Mesenchymal stem cell (in vitro differentiated cells and primary cell): ENCODE measurements at regions not wholly inside any gene's neighbourhood (a gene's known extent, or its start where the extent isn't known, plus 50 kb on each side); places are given as distances from the start of the nearest gene placed in this dataset.
"Not testable (repeated sequence)": the region's sequence is repeated elsewhere in the genome, so short reads cannot be mapped to it uniquely, and the experiment has no call there.

ENCODE experiments used
- DNase-seq: peaks from one replicate; pipeline ENCODE4 v3.0.0-alpha.2; 2013
- H2AFZ ChIP-seq: one replicate; pipeline ENCODE4 v1.6.1; 2013; ENCODE audit warnings: low read depth, mild to moderate bottlenecking, control low read depth, inconsistent platforms, low read length, moderate library complexity
- H2AK5ac ChIP-seq: 2 replicates; pipeline ENCODE4 v1.6.1; 2013; ENCODE audit warnings: low read length, moderate library complexity, mild to moderate bottlenecking, inconsistent platforms; ENCODE audit not compliant: severe bottlenecking
- H2BK120ac ChIP-seq: one replicate; pipeline ENCODE4 v1.6.1; 2013; ENCODE audit warnings: low read depth, mild to moderate bottlenecking, inconsistent platforms, low read length, moderate library complexity
- H2BK12ac ChIP-seq, 2 experiments: one replicate each; pipeline ENCODE4 v1.6.1; 2013; ENCODE audit warnings: inconsistent platforms in 2 of 2, low read length in 2 of 2, mild to moderate bottlenecking in 2 of 2, moderate library complexity in 2 of 2, control low read depth in 1 of 2
- H2BK15ac ChIP-seq: one replicate; pipeline ENCODE4 v1.6.1; 2013; ENCODE audit warnings: mild to moderate bottlenecking, low read depth, inconsistent platforms; ENCODE audit not compliant: poor library complexity, severe bottlenecking
- H2BK5ac ChIP-seq: 2 replicates; pipeline ENCODE4 v1.6.1; 2013; ENCODE audit warnings: low read depth, mild to moderate bottlenecking, low read length, control low read depth, inconsistent platforms; ENCODE audit not compliant: poor library complexity, severe bottlenecking
- H3K14ac ChIP-seq, 2 experiments: one replicate each; pipeline ENCODE4 v1.6.1; 2013; ENCODE audit warnings: inconsistent platforms in 2 of 2, low read length in 2 of 2, control low read depth in 1 of 2, mild to moderate bottlenecking in 1 of 2, moderate library complexity in 1 of 2
- H3K18ac ChIP-seq, 2 experiments: one replicate each; pipeline ENCODE4 v1.6.1; 2013; ENCODE audit warnings: inconsistent platforms in 2 of 2, low read length in 2 of 2, control low read depth in 1 of 2, low read depth in 1 of 2, mild to moderate bottlenecking in 1 of 2
- H3K23ac ChIP-seq, 2 experiments: one replicate each; pipeline ENCODE4 v1.6.1; 2013; ENCODE audit warnings: inconsistent platforms in 2 of 2, low read length in 2 of 2, mild to moderate bottlenecking in 2 of 2, moderate library complexity in 2 of 2, control low read depth in 1 of 2
- H3K27ac ChIP-seq: 2 replicates; pipeline ENCODE4 v1.5.1; 2013; ENCODE audit warnings: mild to moderate bottlenecking, moderate library complexity, low read length, control low read depth, inconsistent platforms; ENCODE audit not compliant: poor library complexity, severe bottlenecking
- H3K27me3 ChIP-seq, 2 experiments: 2 replicates each; pipeline versions ENCODE4 v1.6.1 to v1.7.0; 2013; ENCODE audit warnings: low read length in 2 of 2, mild to moderate bottlenecking in 2 of 2, moderate library complexity in 2 of 2, control low read depth in 1 of 2, inconsistent platforms in 1 of 2; ENCODE audit not compliant: control insufficient read depth in 1 of 2, insufficient read depth in 1 of 2
- H3K36me3 ChIP-seq, 2 experiments: 2 replicates each; pipeline versions ENCODE4 v1.6.1 to v1.7.0; 2013; ENCODE audit warnings: low read length in 2 of 2, control low read depth in 1 of 2, inconsistent platforms in 1 of 2, low read depth in 1 of 2, mild to moderate bottlenecking in 1 of 2; ENCODE audit not compliant: insufficient read depth in 2 of 2, control insufficient read depth in 1 of 2
- H3K4ac ChIP-seq, 2 experiments: one replicate each; pipeline ENCODE4 v1.6.1; 2013; ENCODE audit warnings: inconsistent platforms in 2 of 2, low read length in 2 of 2, mild to moderate bottlenecking in 2 of 2, moderate library complexity in 2 of 2, control low read depth in 1 of 2, low read depth in 1 of 2
- H3K4me1 ChIP-seq: 2 replicates; pipeline ENCODE4 v1.6.1; 2013; ENCODE audit warnings: low read depth, low read length, control low read depth; ENCODE audit not compliant: control insufficient read depth, insufficient read depth
- H3K4me2 ChIP-seq: 2 replicates; pipeline ENCODE4 v1.6.1; 2013; ENCODE audit warnings: low read length, mild to moderate bottlenecking, inconsistent platforms; ENCODE audit not compliant: poor library complexity, severe bottlenecking
- H3K4me3 ChIP-seq, 2 experiments: 2 replicates each; pipeline versions ENCODE4 v1.5.1 to v1.7.0; 2013; ENCODE audit warnings: low read length in 2 of 2, mild to moderate bottlenecking in 2 of 2, control low read depth in 1 of 2, low read depth in 1 of 2; ENCODE audit not compliant: insufficient read depth in 1 of 2
- H3K79me1 ChIP-seq: replicated peaks from 2 replicates; pipeline ENCODE4 v1.6.1; 2013; ENCODE audit warnings: mild to moderate bottlenecking, control low read depth, low read length, inconsistent platforms; ENCODE audit not compliant: poor library complexity, severe bottlenecking
- H3K9ac ChIP-seq: 2 replicates; pipeline ENCODE4 v1.7.0; 2013; ENCODE audit warnings: mild to moderate bottlenecking, low read length, moderate library complexity
- H3K9me3 ChIP-seq: 2 replicates; pipeline ENCODE4 v1.7.0; 2013; ENCODE audit warnings: mild to moderate bottlenecking, low read length; ENCODE audit not compliant: control insufficient read depth
- H4K8ac ChIP-seq: one replicate; pipeline ENCODE4 v1.6.1; 2013; ENCODE audit warnings: inconsistent platforms, mild to moderate bottlenecking, low read length, moderate library complexity
- H4K91ac ChIP-seq: one replicate; pipeline ENCODE4 v1.6.1; 2013; ENCODE audit warnings: mild to moderate bottlenecking, low read length, inconsistent platforms
- WGBS: methylation state at CpG from one replicate; pipeline ENCODE4 v1.1.7; 2013; ENCODE audit warnings: mixed read lengths; 5-methylcytosine and 5-hydroxymethylcytosine counted together

DNA sequence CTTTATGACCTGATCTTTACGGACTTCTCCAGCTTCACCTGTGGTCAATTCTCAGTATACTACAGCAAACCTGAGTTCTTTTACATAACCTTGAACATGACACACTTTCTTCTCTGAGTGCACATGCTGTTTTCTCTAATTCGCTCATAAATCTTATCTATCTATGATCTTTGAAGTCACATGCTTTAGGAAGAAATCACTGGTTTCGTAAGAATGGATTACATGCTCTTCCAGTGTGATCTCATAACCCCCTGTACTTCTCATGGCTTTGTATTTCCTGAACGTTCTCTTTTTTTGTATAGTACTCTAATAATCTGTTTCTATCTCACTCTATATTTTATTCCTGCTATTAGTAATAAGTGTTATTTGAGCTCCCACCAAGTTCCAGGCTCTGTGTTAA, 1165.2 kb downstream of the TBL1XR1 start:
- H2BK12ac ChIP-seq, result no peak overlapping the region
- H3K27ac ChIP-seq, result no peak overlapping the region
- H3K4me3 ChIP-seq, result no peak overlapping the region
- H2BK120ac ChIP-seq, result no peak overlapping the region
- no peak overlapping the region for H2BK15ac ChIP-seq
- H3K4me1 ChIP-seq, result no peaks in the 10 kb centered on the region
- no peaks in the 10 kb centered on the region for H3K36me3 ChIP-seq
- WGBS, result 92% methylated on average over 3 of the region's 4 CpGs
- H3K14ac ChIP-seq, result no peak overlapping the region
- H3K23ac ChIP-seq, result no peak overlapping the region
- H2BK5ac ChIP-seq, result no peak overlapping the region
- H3K27me3 ChIP-seq, result no peaks in the 10 kb centered on the region
- H3K4ac ChIP-seq, result no peak overlapping the region
- DNase-seq, result no peak
- H3K9ac ChIP-seq, result no peak overlapping the region
- H3K9me3 ChIP-seq, result peaks cover 7% of the 10 kb centered on the region
- no peak overlapping the region for H3K18ac ChIP-seq
- H4K8ac ChIP-seq, result no peak overlapping the region
- no peak overlapping the region for H2AFZ ChIP-seq
- no peak overlapping the region for H4K91ac ChIP-seq
- H3K4me2 ChIP-seq, result no peak overlapping the region
- H2AK5ac ChIP-seq, result no peak overlapping the region
- H3K79me1 ChIP-seq, result no peaks in the 10 kb centered on the region

DNA sequence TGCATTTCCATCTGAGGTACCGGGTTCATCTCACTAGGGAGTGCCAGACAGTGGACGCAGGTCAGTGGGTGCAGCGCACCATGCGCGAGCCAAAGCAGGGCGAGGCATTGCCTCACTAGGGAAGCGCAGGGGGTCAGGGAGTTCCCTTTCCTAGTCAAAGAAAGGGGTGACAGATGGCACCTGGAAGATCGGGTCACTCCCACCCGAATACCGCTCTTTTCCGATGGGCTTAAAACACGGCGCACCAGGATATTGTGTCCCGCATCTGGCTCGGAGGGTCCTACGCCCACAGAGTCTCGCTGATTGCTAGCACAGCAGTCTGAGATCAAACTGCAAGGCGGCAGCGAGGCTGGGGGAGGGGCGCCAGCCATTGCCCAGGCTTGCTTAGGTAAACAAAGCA, 1157.1 kb downstream of the NAALADL2 start:
- H2BK12ac ChIP-seq, H3K4ac ChIP-seq, H4K91ac ChIP-seq, H3K27me3 ChIP-seq, DNase-seq, H2AK5ac ChIP-seq, H3K14ac ChIP-seq, H2BK5ac ChIP-seq, H3K9me3 ChIP-seq, H3K9ac ChIP-seq, H3K18ac ChIP-seq, H3K4me2 ChIP-seq, H4K8ac ChIP-seq, H3K27ac ChIP-seq, H2AFZ ChIP-seq, H3K36me3 ChIP-seq, H3K23ac ChIP-seq, H2BK15ac ChIP-seq, H2BK120ac ChIP-seq, H3K4me1 ChIP-seq, H3K4me3 ChIP-seq, H3K79me1 ChIP-seq: not testable (repeated sequence)
- WGBS, result 93% methylated on average over 17 of the region's 20 CpGs

DNA sequence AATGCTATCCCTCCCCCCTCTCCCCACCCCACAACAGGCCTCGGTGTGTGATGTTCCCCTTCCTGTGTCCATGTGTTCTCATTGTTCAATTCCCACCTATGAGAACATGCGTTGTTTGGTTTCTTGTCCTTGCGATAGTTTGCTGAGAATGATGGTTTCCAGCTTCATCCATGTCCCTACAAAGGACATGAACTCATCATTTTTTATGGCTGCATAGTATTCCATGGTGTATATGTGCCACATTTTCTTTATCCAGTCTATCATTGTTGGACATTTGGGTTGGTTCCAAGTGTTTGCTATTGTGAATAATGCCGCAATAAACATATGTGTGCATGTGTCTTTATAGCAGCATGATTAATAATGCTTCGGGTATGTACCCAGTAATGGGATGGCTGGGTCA, 1156.1 kb downstream of the NAALADL2 start:
- not testable (repeated sequence) for H3K27me3 ChIP-seq, H2BK120ac ChIP-seq, H3K4me1 ChIP-seq, H3K27ac ChIP-seq, H2AFZ ChIP-seq, H3K36me3 ChIP-seq, H3K9me3 ChIP-seq, H3K4ac ChIP-seq, H2BK12ac ChIP-seq, H3K9ac ChIP-seq, H2AK5ac ChIP-seq, H3K79me1 ChIP-seq, H3K4me3 ChIP-seq, H3K23ac ChIP-seq, H3K18ac ChIP-seq, H4K91ac ChIP-seq, H2BK5ac ChIP-seq, H4K8ac ChIP-seq, H3K14ac ChIP-seq, H2BK15ac ChIP-seq, DNase-seq, H3K4me2 ChIP-seq
- WGBS, result 98% methylated on average over 3 of the region's 5 CpGs

GRCh38 chr3:176009256-176009655, 1150.1 kb downstream of the NAALADL2 start:
- Histone ChIP-seq H2BK5ac (no peak overlapping the region), H4K91ac (no peak overlapping the region), H4K8ac (no peak overlapping the region), H2BK120ac (no peak overlapping the region), H3K4me2 (no peak overlapping the region), H3K14ac (no peak overlapping the region), H3K23ac (no peak overlapping the region), H3K27me3 (no peaks in the 10 kb centered on the region), H2AK5ac (no peak overlapping the region), H3K79me1 (no peaks in the 10 kb centered on the region), H3K9ac (no peak overlapping the region), H3K4ac (no peak overlapping the region), H2BK15ac (no peak overlapping the region), H2BK12ac (no peak overlapping the region), H3K18ac (no peak overlapping the region), H3K9me3 (no peaks in the 10 kb centered on the region), H3K36me3 (no peaks in the 10 kb centered on the region), H3K4me3 (no peak overlapping the region), H3K27ac (no peak overlapping the region), H3K4me1 (no peaks in the 10 kb centered on the region), H2AFZ (no peak overlapping the region)
- no peak for DNase-seq
- WGBS, result no CpG with 5 or more reads among the region's 1 CpG
